ENCODE measurements at regions not wholly inside any gene's neighbourhood (a gene's known extent, or its start where the extent isn't known, plus 50 kb on each side); places are given as distances from the start of the nearest gene placed in this dataset.

DNA sequence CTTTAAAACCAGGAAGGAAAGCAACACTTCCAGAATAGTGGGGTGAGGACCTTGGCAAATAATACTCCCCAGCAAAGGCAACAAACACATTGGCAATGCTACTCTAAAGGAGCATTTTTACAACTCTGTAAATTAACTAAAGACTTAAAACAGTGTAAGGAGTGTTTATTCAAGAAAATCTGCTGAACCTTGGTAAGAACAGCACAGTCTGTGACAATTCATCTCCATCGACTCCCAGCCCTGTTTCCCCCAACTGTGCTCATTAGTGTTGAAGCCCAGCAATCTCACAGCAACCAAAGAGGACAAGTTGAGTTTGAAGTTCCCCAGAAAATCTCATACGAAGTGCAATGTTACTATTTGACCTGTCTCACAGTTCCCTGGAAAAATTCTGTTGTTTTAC is 884.9 kb downstream of the C6orf118 start:
- no peak overlapping the region for H3K9ac ChIP-seq (ENCODE audit: low read length in 2 of 2)
- no peaks in the 10 kb centered on the region for H3K4me1 ChIP-seq (ENCODE audit: control insufficient read depth, insufficient read depth, low read length)
- H3K36me3 ChIP-seq (ENCODE audit: control insufficient read depth in 2 of 2, insufficient read depth in 2 of 2, low read length in 2 of 2), result no peaks in the 10 kb centered on the region
- no peaks in the 10 kb centered on the region for H3K27me3 ChIP-seq (ENCODE audit: control insufficient read depth in 1 of 2, insufficient read depth in 2 of 2, low read length in 2 of 2)
- peaks cover 4 to 7% of the 10 kb centered on the region in 2 donors for H3K9me3 ChIP-seq (ENCODE audit: control insufficient read depth in 2 of 2, low read length in 2 of 2)
- no peak overlapping the region for H3K27ac ChIP-seq (ENCODE audit: low read length)
- H3K4me3 ChIP-seq (ENCODE audit: low read length in 2 of 2), result no peak overlapping the region

DNA sequence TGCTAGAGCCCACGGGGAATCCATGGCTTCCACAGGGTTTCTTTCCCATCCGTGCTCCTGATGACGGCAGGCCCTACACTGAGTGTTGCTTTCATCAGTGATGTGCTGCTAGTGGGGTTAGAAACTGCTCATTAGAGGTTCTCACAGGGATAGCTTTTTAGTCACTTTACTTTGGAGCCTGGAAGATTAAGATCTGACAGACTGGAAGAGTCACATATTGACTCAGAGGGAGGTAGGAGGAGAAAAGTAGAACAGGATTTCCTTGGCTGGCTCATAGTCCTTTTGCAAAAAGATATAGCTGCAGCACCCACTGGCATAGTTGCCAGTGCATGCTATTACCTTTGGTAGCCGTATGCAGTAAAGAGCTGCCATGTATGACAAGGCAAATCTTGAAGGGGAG is 890.3 kb downstream of the C6orf118 start:
- Histone ChIP-seq H3K9ac (ENCODE audit: low read length in 2 of 2) (no peak overlapping the region), H3K36me3 (ENCODE audit: control insufficient read depth in 2 of 2, insufficient read depth in 2 of 2, low read length in 2 of 2) (no peaks in the 10 kb centered on the region), H3K27ac (ENCODE audit: low read length) (no peak overlapping the region), H3K9me3 (ENCODE audit: control insufficient read depth in 2 of 2, low read length in 2 of 2) (peaks cover 0 to 7% of the 10 kb centered on the region in 2 donors), H3K27me3 (ENCODE audit: control insufficient read depth in 1 of 2, insufficient read depth in 2 of 2, low read length in 2 of 2) (no peaks in the 10 kb centered on the region), H3K4me3 (ENCODE audit: low read length in 2 of 2) (no peak overlapping the region), H3K4me1 (ENCODE audit: control insufficient read depth, insufficient read depth, low read length) (no peaks in the 10 kb centered on the region)

DNA sequence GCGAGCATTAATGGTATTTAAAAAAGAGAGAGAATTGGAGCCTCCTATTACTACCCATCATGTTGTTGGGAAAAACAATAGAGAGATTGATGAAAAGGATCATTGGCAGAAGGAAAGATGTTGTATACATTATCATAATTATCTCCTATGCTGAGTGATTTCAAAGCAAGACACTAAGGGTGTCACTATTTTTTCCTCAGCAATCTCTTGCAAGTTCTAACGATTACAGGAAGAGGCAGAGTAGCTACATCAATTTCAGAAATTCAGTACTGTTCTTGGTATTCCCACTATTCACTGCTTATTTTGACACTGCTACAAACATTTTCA is 891.2 kb downstream of the C6orf118 start:
- no peak overlapping the region for H3K27ac ChIP-seq (ENCODE audit: low read length)
- H3K9me3 ChIP-seq (ENCODE audit: control insufficient read depth in 2 of 2, low read length in 2 of 2), result peaks cover 0 to 7% of the 10 kb centered on the region in 2 donors
- no peak overlapping the region for H3K9ac ChIP-seq (ENCODE audit: low read length in 2 of 2)
- no peaks in the 10 kb centered on the region for H3K36me3 ChIP-seq (ENCODE audit: control insufficient read depth in 2 of 2, insufficient read depth in 2 of 2, low read length in 2 of 2)
- H3K27me3 ChIP-seq (ENCODE audit: control insufficient read depth in 1 of 2, insufficient read depth in 2 of 2, low read length in 2 of 2), result no peaks in the 10 kb centered on the region
- no peaks in the 10 kb centered on the region for H3K4me1 ChIP-seq (ENCODE audit: control insufficient read depth, insufficient read depth, low read length)
- H3K4me3 ChIP-seq (ENCODE audit: low read length in 2 of 2), result no peak overlapping the region

DNA sequence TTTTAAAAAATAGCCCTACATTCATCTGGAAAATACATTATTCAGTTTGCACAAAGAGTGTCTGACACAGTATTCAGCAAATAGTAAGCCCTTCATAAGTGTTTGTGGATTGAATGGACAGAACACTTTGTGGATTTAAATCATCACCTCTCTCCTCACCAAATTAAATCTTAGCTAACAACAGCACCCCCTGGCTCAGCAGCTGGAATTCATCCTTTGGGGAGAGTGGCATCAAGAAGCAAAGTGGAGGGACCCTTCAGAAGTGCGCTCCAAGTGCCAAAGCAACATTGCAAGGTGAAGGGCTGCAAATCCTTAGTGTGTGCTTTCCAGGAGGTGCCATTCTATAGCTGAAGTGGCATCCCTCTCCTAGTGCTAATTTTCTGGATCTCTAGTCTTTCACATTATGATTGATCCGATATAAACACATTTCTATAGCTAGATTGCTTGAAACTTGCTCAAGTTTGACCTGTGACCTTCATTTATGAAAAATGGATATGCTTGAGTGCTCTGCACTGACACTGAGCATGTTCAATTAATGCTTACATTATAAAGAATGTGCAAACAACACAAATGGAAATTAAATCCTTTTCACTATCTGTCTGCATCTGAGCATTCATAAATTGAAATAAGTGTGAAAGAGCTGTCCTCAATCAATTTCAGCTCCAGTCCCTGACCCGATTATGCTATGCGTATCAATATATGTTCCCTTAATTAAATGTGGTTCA is 891.7 kb downstream of the C6orf118 start:
- Histone ChIP-seq H3K36me3 (ENCODE audit: control insufficient read depth in 2 of 2, insufficient read depth in 2 of 2, low read length in 2 of 2) (no peaks in the 10 kb centered on the region), H3K9ac (ENCODE audit: low read length in 2 of 2) (no peak overlapping the region), H3K27ac (ENCODE audit: low read length) (no peak overlapping the region), H3K4me3 (ENCODE audit: low read length in 2 of 2) (no peak overlapping the region), H3K9me3 (ENCODE audit: control insufficient read depth in 2 of 2, low read length in 2 of 2) (peaks cover 0 to 7% of the 10 kb centered on the region in 2 donors), H3K4me1 (ENCODE audit: control insufficient read depth, insufficient read depth, low read length) (no peaks in the 10 kb centered on the region), H3K27me3 (ENCODE audit: control insufficient read depth in 1 of 2, insufficient read depth in 2 of 2, low read length in 2 of 2) (no peaks in the 10 kb centered on the region)

DNA sequence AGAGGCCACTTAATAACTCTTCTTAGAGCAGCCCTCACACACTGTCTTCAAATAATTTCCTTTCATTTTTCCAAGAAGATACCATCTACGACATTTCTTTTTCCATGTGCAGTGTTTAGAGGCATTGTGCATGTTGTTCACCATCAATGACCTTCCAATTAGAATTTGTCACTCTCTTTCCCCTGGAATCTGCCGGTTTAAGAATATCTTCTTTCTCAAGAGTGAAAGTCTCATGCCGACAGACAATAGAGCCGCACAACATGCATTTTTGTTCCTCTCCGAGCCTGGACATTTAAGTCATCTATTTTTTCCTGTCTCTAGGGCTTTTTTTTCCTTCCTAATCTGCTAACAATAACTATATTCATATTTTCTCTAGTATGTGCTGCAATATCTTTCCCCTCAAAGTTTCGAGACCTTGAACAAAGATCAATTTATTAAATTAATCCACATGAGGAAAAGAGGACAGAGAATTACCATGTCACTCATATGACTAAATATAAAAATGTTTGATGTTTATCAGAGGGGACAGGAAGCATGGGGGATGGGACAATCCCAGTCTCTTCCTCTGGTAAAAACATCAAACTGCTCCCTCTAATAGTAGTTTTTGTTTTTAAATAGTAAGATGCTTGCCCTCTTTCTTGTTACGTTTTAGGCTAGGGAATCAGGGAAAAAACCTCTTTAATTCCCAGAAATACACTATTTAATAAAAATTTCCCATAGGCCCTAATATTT is 893.4 kb downstream of the C6orf118 start:
- Histone ChIP-seq H3K9ac (ENCODE audit: low read length in 2 of 2) (no peak overlapping the region), H3K36me3 (ENCODE audit: control insufficient read depth in 2 of 2, insufficient read depth in 2 of 2, low read length in 2 of 2) (no peaks in the 10 kb centered on the region), H3K4me3 (ENCODE audit: low read length in 2 of 2) (no peak overlapping the region), H3K27ac (ENCODE audit: low read length) (no peak overlapping the region), H3K9me3 (ENCODE audit: control insufficient read depth in 2 of 2, low read length in 2 of 2) (no peaks in the 10 kb centered on the region), H3K4me1 (ENCODE audit: control insufficient read depth, insufficient read depth, low read length) (no peaks in the 10 kb centered on the region), H3K27me3 (ENCODE audit: control insufficient read depth in 1 of 2, insufficient read depth in 2 of 2, low read length in 2 of 2) (no peaks in the 10 kb centered on the region)

DNA sequence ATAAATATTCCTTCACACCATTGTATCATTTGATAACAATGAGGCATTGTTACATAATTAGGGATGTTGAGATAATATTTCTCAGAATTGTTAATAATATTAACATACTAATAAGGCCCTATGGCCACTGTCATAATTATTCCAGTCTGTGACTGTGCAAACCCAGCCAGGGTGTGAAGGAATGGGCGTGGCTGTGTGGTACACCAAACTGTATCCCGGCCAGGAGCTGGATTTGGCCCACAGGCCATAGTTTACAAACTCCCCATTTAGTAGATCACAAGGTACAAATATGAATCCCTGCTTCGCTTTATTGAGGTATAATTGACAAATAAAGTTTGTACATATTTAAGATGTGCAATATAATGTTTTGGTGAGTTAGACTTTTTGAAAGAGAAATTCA is 894.7 kb downstream of the C6orf118 start:
- Histone ChIP-seq H3K9ac (ENCODE audit: low read length in 2 of 2) (no peak overlapping the region), H3K27ac (ENCODE audit: low read length) (no peak overlapping the region)

DNA sequence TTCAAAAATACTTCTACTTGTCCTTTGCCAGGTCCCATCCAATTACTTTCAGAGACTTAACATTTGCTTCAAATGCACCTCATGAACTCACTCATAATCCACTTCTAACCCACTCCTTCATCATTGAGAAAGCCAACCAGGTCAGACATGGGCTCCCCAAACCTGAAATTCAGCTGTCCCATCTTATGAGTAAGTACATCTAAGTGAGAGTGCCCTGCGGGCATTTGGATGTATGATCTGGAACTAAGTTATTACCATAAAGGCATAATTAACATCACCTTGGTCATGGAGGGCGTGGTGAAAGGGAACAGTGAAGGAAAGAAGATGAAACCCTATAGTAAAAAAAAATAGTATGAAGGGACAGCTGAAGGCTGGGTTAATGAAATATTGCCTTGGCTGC is 896.8 kb downstream of the C6orf118 start:
- H3K9ac ChIP-seq (ENCODE audit: low read length in 2 of 2), result no peak overlapping the region
- H3K4me3 ChIP-seq (ENCODE audit: low read length in 2 of 2), result no peak overlapping the region
- no peaks in the 10 kb centered on the region for H3K36me3 ChIP-seq (ENCODE audit: control insufficient read depth in 2 of 2, insufficient read depth in 2 of 2, low read length in 2 of 2)
- no peak overlapping the region for H3K27ac ChIP-seq (ENCODE audit: low read length)
- H3K4me1 ChIP-seq (ENCODE audit: control insufficient read depth, insufficient read depth, low read length), result no peaks in the 10 kb centered on the region
- H3K27me3 ChIP-seq (ENCODE audit: control insufficient read depth in 1 of 2, insufficient read depth in 2 of 2, low read length in 2 of 2), result no peaks in the 10 kb centered on the region
- no peaks in the 10 kb centered on the region for H3K9me3 ChIP-seq (ENCODE audit: control insufficient read depth in 2 of 2, low read length in 2 of 2)

More for the DNA sequence above, 894.7 kb downstream of the C6orf118 start:
- Histone ChIP-seq H3K4me3 (ENCODE audit: low read length in 2 of 2) (no peak overlapping the region), H3K4me1 (ENCODE audit: control insufficient read depth, insufficient read depth, low read length) (no peaks in the 10 kb centered on the region), H3K27me3 (ENCODE audit: control insufficient read depth in 1 of 2, insufficient read depth in 2 of 2, low read length in 2 of 2) (no peaks in the 10 kb centered on the region), H3K9me3 (ENCODE audit: control insufficient read depth in 2 of 2, low read length in 2 of 2) (no peaks in the 10 kb centered on the region), H3K36me3 (ENCODE audit: control insufficient read depth in 2 of 2, insufficient read depth in 2 of 2, low read length in 2 of 2) (no peaks in the 10 kb centered on the region)

DNA sequence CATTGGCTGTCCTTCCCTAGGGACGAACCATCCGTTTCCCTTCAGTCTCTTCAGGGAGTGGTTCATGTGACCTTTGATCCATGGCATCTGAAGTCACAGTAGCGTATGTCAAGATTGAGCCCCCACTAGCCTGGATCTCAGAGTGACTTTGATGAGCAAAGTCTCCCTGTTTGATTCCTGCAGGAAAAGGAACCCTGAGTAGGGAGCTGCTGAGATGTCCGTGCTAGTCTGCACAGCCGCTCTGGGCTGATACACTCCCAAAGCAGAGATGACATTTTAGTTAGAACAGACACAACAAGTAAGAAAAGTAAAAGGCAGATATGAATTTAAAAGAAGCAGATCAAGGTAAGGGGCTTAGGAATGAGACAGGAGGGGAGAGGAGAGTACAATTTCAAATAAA is 899.4 kb downstream of the C6orf118 start:
- Histone ChIP-seq H3K4me3 (ENCODE audit: low read length in 2 of 2) (no peak overlapping the region), H3K9ac (ENCODE audit: low read length in 2 of 2) (no peak overlapping the region), H3K9me3 (ENCODE audit: control insufficient read depth in 2 of 2, low read length in 2 of 2) (no peaks in the 10 kb centered on the region), H3K27me3 (ENCODE audit: control insufficient read depth in 1 of 2, insufficient read depth in 2 of 2, low read length in 2 of 2) (no peaks in the 10 kb centered on the region), H3K36me3 (ENCODE audit: control insufficient read depth in 2 of 2, insufficient read depth in 2 of 2, low read length in 2 of 2) (no peaks in the 10 kb centered on the region), H3K4me1 (ENCODE audit: control insufficient read depth, insufficient read depth, low read length) (no peaks in the 10 kb centered on the region), H3K27ac (ENCODE audit: low read length) (no peak overlapping the region)

DNA sequence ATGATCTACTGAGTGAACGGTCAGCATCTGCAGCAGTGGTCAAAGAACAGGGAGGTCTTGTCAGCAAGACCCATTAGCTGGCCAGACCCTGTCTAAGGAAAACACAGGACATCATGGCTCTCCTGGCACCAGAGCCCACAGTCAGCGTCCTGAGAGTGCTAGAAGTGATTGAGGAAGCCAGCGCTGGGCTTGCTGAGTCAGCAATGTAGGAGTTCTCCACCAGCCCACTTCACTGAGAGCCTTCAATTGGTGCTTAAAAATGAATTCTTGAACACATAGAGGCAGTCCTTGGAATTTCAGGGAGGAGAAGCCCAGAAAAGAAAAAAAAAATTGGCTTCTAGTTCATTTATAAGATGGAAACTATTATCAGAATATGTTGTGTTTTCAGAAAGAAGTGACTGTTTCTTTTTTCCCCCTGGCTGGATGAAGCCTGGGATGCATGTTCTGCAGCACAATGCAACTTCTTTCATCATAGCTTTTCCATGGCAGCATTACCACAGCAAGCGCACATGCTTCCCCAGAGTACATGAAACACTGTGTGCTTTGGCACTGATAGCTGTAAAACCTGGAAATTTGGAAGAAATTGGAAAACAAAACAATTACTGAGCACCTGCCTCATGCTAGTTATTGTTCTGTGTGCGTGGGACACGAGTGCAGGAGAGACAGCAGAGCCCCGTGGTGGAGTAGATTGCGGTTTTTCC is 899.9 kb downstream of the C6orf118 start:
- Histone ChIP-seq H3K9ac (ENCODE audit: low read length in 2 of 2) (no peak overlapping the region), H3K4me3 (ENCODE audit: low read length in 2 of 2) (no peak overlapping the region), H3K36me3 (ENCODE audit: control insufficient read depth in 2 of 2, insufficient read depth in 2 of 2, low read length in 2 of 2) (no peaks in the 10 kb centered on the region), H3K9me3 (ENCODE audit: control insufficient read depth in 2 of 2, low read length in 2 of 2) (no peaks in the 10 kb centered on the region), H3K27ac (ENCODE audit: low read length) (no peak overlapping the region), H3K27me3 (ENCODE audit: control insufficient read depth in 1 of 2, insufficient read depth in 2 of 2, low read length in 2 of 2) (no peaks in the 10 kb centered on the region), H3K4me1 (ENCODE audit: control insufficient read depth, insufficient read depth, low read length) (no peaks in the 10 kb centered on the region)

DNA sequence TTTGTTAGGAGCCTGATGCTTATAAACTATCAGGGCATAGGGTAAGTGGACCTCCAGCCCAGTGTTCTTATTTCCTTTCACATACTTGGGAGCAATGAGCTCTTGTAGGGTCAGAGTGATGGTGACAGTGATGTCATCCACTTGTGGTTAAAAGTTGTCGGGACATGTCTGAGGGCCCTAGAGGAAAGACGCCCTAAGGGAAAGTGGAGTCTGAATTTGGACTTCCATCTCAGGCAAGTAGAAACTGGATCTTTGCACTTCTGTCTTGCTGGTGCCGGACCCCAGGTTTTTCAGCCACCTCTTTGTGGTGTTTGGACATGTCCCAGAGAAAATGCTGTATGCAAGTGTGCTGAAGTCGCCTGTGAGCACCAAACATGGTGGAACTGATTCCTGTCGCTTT is 900.5 kb downstream of the C6orf118 start:
- Histone ChIP-seq H3K27ac (ENCODE audit: low read length) (no peak overlapping the region), H3K4me3 (ENCODE audit: low read length in 2 of 2) (no peak overlapping the region), H3K4me1 (ENCODE audit: control insufficient read depth, insufficient read depth, low read length) (no peaks in the 10 kb centered on the region), H3K36me3 (ENCODE audit: control insufficient read depth in 2 of 2, insufficient read depth in 2 of 2, low read length in 2 of 2) (no peaks in the 10 kb centered on the region), H3K9me3 (ENCODE audit: control insufficient read depth in 2 of 2, low read length in 2 of 2) (no peaks in the 10 kb centered on the region), H3K27me3 (ENCODE audit: control insufficient read depth in 1 of 2, insufficient read depth in 2 of 2, low read length in 2 of 2) (no peaks in the 10 kb centered on the region), H3K9ac (ENCODE audit: low read length in 2 of 2) (no peak overlapping the region)

Data from stomach smooth muscle (tissue), 2 donors.